LNCAP (cell line): ENCODE measurements at regions not wholly inside any gene's neighbourhood (a gene's known extent, or its start where the extent isn't known, plus 50 kb on each side); places are given as distances from the start of the nearest gene placed in this dataset.

Experiments used
- CTCF ChIP-seq: fragments of 450-650 bp; IDR thresholded peaks from 2 replicates; pipeline ENCODE4 v1.5.1; 2017; ENCODE audit warnings: mild to moderate bottlenecking

DNA sequence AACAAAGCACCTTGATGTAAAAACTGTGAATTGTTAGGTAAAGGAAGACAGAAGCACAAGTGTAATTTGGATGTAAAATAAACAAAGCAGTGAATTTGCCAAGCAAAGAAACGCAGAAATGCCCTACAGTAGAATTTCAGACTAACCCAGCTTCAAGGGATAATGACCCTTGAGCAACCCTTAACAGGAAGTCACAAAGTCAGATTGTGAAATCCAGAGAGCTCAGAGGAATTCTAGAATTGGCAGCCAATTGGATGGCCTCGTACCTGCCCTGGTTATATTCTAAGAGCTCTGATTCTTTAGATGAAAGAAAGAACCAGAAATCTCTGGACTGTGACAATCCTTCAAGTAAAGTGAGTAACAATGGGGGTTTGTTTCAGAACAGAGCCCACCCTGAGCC is 152.7 kb upstream of the CHRM3 start:
- TF ChIP-seq CTCF = no peak

- TF ChIP-seq CTCF = no peak
Measured at GRCh38 chr1:239232921-239233320, 153.4 kb upstream of the CHRM3 start.

- TF ChIP-seq CTCF = no peak
Measured at GRCh38 chr1:239228451-239228850, 157.9 kb upstream of the CHRM3 start.

DNA sequence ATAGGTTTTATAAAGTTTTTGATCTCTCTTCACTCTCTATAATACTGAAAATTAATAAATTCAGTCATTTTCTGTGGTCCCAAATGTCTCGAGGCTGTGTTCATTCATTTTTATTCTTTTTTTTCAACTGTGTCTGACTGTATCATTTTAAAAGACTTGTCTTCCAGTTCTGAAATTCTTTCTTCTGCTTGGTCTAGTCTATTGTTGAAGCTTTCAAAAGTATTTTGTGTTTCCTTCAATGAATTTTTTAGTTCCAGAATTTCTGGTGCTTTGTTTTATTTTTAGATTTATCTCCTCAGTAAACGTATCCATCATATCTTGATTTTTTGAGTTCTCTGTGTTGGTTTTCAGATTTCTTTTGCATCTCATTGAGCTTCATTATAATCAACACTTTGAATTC is 161.0 kb upstream of the CHRM3 start:
- no peak for TF ChIP-seq CTCF

DNA sequence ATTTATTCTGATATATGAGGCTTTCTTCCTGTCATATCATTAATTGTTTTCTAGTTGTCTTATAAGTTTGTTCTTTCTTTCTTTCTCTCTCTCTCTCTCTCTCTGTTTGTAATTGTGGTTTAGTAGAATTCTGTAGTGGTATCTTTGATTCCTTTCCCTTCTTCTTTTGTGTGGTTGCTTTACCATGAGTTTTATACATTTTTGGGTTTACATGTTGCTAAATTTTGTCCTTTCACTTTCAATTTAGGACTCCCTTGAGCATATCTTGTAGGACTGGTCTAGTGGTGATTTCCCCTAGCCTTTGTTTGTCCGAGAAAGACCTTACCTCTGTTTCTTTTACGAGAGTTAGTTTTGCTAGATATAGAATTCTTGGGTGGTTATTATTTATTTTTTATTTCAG is 162.3 kb upstream of the CHRM3 start:
- no peak for TF ChIP-seq CTCF

DNA sequence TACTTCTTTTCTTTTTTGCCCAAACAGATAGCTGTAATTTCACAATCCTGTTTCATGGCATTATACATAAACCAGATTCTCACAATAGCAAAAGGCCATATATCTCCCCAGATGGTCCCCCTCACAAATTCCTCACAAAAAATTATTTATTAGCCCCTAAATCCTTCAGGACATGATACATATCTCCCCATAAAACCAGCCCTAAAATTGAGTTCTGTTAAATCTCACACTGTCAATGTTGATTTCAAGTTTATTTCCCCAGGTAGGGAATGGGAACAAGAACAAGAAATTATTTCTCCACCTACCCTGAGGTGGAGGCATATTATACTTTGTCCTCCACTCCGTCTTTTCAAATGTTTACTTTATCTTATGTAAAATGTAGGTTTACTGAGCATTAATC is 163.4 kb upstream of the CHRM3 start:
- no peak for TF ChIP-seq CTCF

GRCh38 chr1:239221656-239222055 is 164.7 kb upstream of the CHRM3 start:
- TF ChIP-seq CTCF = no peak

GRCh38 chr1:239219679-239220078 is 166.7 kb upstream of the CHRM3 start:
- no peak for TF ChIP-seq CTCF
